Aorta (tissue), 5 donors: ENCODE measurements at regions not wholly inside any gene's neighbourhood (a gene's known extent, or its start where the extent isn't known, plus 50 kb on each side); places are given as distances from the start of the nearest gene placed in this dataset.

Experiments used
- ATAC-seq: fragments of 200-7000 bp; cut with Tn5 transposase; one replicate; pipeline ENCODE4 v1.9.1; 2022; ENCODE audit warnings: moderate library complexity; ENCODE audit not compliant: low FRiP score
- DNase-seq, 2 donors: peaks; one replicate each; pipeline ENCODE4 v3.0.0-alpha.2; 2020
- H3K27ac ChIP-seq, 2 donors: one replicate each; pipeline ENCODE4 v1.5.1; 2013; ENCODE audit warnings: low read length in 2 of 2, mild to moderate bottlenecking in 2 of 2, moderate library complexity in 2 of 2, control low read depth in 1 of 2, inconsistent platforms in 1 of 2, low read depth in 1 of 2
- H3K27me3 ChIP-seq, 2 donors: one replicate each; pipeline ENCODE4 v1.6.1; 2013; ENCODE audit warnings: control low read depth in 1 of 2, low read length in 1 of 2, mild to moderate bottlenecking in 1 of 2, moderate library complexity in 1 of 2; ENCODE audit not compliant: insufficient read depth in 2 of 2, control insufficient read depth in 1 of 2
- H3K36me3 ChIP-seq, 2 donors: one replicate each; pipeline ENCODE4 v1.6.1; 2013; ENCODE audit warnings: control low read depth in 1 of 2, low read length in 1 of 2, mild to moderate bottlenecking in 1 of 2; ENCODE audit not compliant: insufficient read depth in 2 of 2, control insufficient read depth in 1 of 2
- H3K4me1 ChIP-seq, 2 donors: one replicate each; pipeline ENCODE4 v1.6.1; 2013; ENCODE audit warnings: low read length in 2 of 2, control low read depth in 1 of 2, mild to moderate bottlenecking in 1 of 2, moderate library complexity in 1 of 2; ENCODE audit not compliant: insufficient read depth in 2 of 2, control insufficient read depth in 1 of 2
- H3K4me3 ChIP-seq, 2 donors: one replicate each; pipeline ENCODE4 v1.5.1; 2013; ENCODE audit warnings: low read length in 2 of 2, control low read depth in 1 of 2, mild to moderate bottlenecking in 1 of 2
- H3K9me3 ChIP-seq: one replicate; pipeline ENCODE4 v1.6.1; 2013; ENCODE audit warnings: mild to moderate bottlenecking, low read length; ENCODE audit not compliant: control insufficient read depth
- WGBS, 2 donors: extraction: QIAGEN DNeasy Blood & Tissue Kit; methylation state at CpG; one replicate each; pipeline ENCODE4 v1.1.7; 2013; 5-methylcytosine and 5-hydroxymethylcytosine counted together
- intact Hi-C, 2 donors: fragments of 100-400 bp; cut with DNase I; formaldehyde crosslinking; loops; one replicate each; pipeline versions ENCODE4 v1.14.2 to v1.15.0; 2022
- donor health status: healthy with polysubstance abuse.
- donor health status: Bipolar disorder and iron deficiency.
- donor health status: DM: no; HTN: no; CAD: no.
- donor health status: DM: no; HTN: no; CAD: no.
- donor health status: DM: yes; HTN: yes; CAD: no.

DNA sequence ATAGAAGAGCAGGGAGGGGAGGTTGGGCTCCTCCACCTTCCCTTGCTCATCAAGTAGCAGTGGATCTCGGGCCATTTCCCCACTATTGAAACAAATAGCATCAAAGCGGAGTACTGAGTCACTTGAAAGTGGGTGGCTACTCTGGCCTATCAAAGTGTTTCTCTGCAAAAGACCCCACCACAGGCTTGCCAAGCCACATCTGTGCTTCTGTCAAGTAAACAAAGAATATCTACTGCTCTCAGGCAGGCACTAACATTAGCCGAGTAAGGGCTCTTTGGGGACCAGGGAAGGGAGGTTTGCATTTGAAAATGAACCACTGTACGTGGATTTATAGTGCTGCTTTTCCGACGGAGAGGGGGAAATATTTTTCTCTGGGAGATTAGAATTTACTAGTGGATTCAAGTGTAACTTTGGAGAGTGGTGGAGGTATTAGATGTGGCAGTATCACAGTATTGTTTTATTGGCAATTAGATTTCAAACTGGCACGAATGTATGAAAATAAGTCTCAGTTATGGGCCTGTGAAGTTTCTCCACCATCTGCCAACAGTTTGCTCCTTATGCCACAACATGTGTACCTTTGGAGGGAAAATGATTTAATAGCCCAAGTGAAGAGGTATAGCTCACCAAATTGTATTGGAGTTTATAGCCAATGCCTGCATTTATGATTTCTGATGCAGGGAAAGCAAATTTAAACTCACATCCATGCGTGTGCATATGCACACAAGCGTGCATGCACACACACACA lies 97.5 kb downstream of the RPS24 start:
- Histone ChIP-seq H3K9me3 (no peaks in the 10 kb centered on the region), H3K27me3 (no peaks in the 10 kb centered on the region), H3K27ac (no peak overlapping the region), H3K4me1 (no peaks in the 10 kb centered on the region), H3K36me3 (no peaks in the 10 kb centered on the region), H3K4me3 (no peak overlapping the region)
- intact Hi-C loops, result no loop called here
- DNase-seq (no peak), ATAC-seq (no peak)
- WGBS, 2 donors, result 84 to 88% methylated on average over 9 of the region's 9 CpGs

GRCh38 chr10:78134773-78135306 lies 101.2 kb downstream of the RPS24 start:
- Histone ChIP-seq H3K27me3 (no peaks in the 10 kb centered on the region), H3K4me1 (no peaks in the 10 kb centered on the region), H3K36me3 (no peaks in the 10 kb centered on the region), H3K27ac (no peak overlapping the region), H3K9me3 (no peaks in the 10 kb centered on the region), H3K4me3 (no peak overlapping the region)
- WGBS, 2 donors, result 70 to 84% methylated on average over 10 of the region's 10 CpGs
- DNase-seq (no peak), ATAC-seq (no peak)
- intact Hi-C loops, result no loop called here

DNA sequence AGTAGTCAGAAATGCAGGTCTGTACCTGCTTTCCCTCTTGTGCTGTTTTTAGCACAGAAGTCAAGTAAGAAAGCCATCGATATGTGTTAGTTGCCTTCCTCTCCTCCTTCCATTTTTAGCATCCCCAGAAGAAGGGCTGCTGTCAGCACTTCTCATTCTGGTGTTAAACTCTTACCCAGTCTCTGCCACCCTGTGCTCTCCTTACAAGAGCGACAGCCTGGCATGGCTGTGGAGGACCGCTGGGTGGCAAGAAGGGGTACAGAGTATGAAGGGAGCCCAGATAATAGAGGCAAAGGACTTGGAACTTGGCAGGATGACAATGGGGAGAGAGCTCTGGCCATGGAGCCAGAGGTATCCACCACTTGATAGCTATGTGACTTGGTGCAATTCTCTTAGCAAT lies 103.5 kb downstream of the RPS24 start:
- intact Hi-C loops, result no loop called here
- H3K36me3 ChIP-seq, result no peaks in the 10 kb centered on the region
- no peak overlapping the region for H3K27ac ChIP-seq
- DNase-seq (no peak), ATAC-seq (no peak)
- no peaks in the 10 kb centered on the region for H3K4me1 ChIP-seq
- no peaks in the 10 kb centered on the region for H3K27me3 ChIP-seq
- WGBS, 2 donors, result 64 to 66% methylated on average over 3 of the region's 3 CpGs
- no peaks in the 10 kb centered on the region for H3K9me3 ChIP-seq
- no peak overlapping the region for H3K4me3 ChIP-seq

DNA sequence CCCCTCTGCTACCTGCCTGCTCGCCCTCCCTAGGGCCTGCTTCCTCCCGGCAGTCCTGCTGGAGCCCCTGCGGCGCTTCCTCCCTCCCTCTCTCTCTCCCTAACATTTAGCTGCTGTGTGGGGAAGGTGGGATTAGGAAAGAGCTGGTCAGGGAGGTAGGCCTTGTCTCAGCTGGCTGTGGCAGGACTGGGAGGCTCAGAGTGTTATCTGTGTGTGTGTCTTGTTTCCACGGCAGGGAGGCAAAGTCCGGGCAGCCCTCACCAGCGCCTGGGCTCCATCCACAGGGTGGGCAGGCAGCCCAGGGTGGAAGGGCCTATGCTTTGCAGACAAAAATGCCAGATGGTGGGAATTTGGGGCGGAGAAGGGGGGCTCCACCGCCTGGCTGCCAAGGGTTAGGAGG lies 105.7 kb downstream of the RPS24 start:
- H3K4me1 ChIP-seq, result no peaks in the 10 kb centered on the region
- DNase-seq, result no peak
- no peak overlapping the region for H3K4me3 ChIP-seq
- no peak for ATAC-seq
- intact Hi-C loops, result no loop called here
- 41 to 44% methylated on average over 9 of the region's 9 CpGs for WGBS, 2 donors
- H3K27me3 ChIP-seq, result no peaks in the 10 kb centered on the region
- no peaks in the 10 kb centered on the region for H3K36me3 ChIP-seq
- no peak overlapping the region for H3K27ac ChIP-seq
- no peaks in the 10 kb centered on the region for H3K9me3 ChIP-seq

DNA sequence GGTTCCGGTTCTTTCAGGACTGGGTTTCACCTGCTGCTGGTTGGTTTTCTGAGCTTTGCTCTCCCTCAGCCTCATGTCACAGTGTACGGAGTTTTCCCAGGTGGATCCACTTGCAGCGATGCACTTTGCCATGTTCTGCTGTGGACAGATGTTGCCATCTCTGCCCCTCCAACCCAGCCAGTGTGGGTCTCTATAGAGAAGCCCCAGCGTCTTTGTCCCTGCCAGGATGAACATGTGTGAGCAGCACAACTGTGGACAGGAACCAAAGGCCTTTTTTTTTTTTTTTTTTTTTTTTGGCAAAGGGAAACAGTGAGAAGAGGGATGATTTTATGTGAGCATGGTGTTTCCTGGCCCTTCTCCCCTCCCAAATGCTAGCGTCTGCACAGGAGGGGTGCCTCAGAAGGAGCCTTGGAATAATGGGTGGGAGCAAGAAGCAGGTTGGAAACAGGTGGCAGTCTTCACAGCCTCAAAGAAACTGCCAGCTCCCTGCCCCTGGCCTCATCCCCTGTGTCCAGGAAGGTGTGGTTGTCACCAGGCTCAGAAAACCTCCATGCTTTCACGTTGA lies 106.5 kb downstream of the RPS24 start:
- Histone ChIP-seq H3K27ac (no peak overlapping the region), H3K27me3 (no peaks in the 10 kb centered on the region), H3K9me3 (no peaks in the 10 kb centered on the region), H3K36me3 (no peaks in the 10 kb centered on the region), H3K4me3 (no peak overlapping the region), H3K4me1 (no peaks in the 10 kb centered on the region)
- ATAC-seq (no peak), DNase-seq (no peak)
- intact Hi-C loops, result no loop called here
- WGBS, 2 donors, result 51 to 54% methylated on average over 6 of the region's 6 CpGs

- Histone ChIP-seq H3K27me3 (no peaks in the 10 kb centered on the region), H3K4me1 (no peaks in the 10 kb centered on the region), H3K4me3 (no peak overlapping the region), H3K27ac (no peak overlapping the region), H3K9me3 (peaks cover 2% of the 10 kb centered on the region), H3K36me3 (no peaks in the 10 kb centered on the region)
- intact Hi-C loops, result no loop called here
- ATAC-seq (no peak), DNase-seq (no peak)
- 75 to 76% methylated on average over 3 of the region's 3 CpGs for WGBS, 2 donors
Measured at GRCh38 chr10:78143576-78143975, 109.9 kb downstream of the RPS24 start.

- intact Hi-C loops, result no loop called here
- Histone ChIP-seq H3K4me3 (no peak overlapping the region), H3K36me3 (no peaks in the 10 kb centered on the region), H3K27me3 (no peaks in the 10 kb centered on the region), H3K4me1 (no peaks in the 10 kb centered on the region), H3K27ac (no peak overlapping the region), H3K9me3 (peaks cover 2% of the 10 kb centered on the region)
- DNase-seq (no peak), ATAC-seq (no peak)
- 84 to 95% methylated on average over 2 of the region's 2 CpGs for WGBS, 2 donors
Measured at GRCh38 chr10:78146200-78146599, 112.5 kb downstream of the RPS24 start.

DNA sequence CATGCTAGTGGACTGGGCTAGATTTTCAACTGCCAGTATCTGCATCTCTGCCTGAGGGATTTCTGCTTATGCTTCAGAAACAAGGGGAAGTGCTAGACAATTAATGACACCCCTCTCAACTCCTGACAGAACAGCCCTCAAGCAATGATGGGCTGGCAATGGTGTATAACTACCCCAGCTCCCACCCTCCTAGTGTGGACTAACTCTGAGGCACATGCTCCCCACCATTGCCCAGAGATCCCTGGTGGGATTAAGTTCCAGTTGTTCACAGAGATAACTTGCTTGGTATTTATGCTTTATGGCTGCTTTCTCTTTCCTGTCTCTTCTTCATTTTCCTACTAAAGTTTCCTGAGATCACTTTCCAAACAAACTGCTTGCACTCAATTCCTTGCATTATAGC lies 113.5 kb downstream of the RPS24 start:
- H3K4me3 ChIP-seq, result no peak overlapping the region
- DNase-seq (no peak), ATAC-seq (no peak)
- no peaks in the 10 kb centered on the region for H3K27me3 ChIP-seq
- H3K36me3 ChIP-seq, result no peaks in the 10 kb centered on the region
- H3K4me1 ChIP-seq, result no peaks in the 10 kb centered on the region
- no peak overlapping the region for H3K27ac ChIP-seq
- H3K9me3 ChIP-seq, result peaks cover 2% of the 10 kb centered on the region
- intact Hi-C loops, result no loop called here
